ENCODE measurements at regions not wholly inside any gene's neighbourhood (a gene's known extent, or its start where the extent isn't known, plus 50 kb on each side); places are given as distances from the start of the nearest gene placed in this dataset.

DNA sequence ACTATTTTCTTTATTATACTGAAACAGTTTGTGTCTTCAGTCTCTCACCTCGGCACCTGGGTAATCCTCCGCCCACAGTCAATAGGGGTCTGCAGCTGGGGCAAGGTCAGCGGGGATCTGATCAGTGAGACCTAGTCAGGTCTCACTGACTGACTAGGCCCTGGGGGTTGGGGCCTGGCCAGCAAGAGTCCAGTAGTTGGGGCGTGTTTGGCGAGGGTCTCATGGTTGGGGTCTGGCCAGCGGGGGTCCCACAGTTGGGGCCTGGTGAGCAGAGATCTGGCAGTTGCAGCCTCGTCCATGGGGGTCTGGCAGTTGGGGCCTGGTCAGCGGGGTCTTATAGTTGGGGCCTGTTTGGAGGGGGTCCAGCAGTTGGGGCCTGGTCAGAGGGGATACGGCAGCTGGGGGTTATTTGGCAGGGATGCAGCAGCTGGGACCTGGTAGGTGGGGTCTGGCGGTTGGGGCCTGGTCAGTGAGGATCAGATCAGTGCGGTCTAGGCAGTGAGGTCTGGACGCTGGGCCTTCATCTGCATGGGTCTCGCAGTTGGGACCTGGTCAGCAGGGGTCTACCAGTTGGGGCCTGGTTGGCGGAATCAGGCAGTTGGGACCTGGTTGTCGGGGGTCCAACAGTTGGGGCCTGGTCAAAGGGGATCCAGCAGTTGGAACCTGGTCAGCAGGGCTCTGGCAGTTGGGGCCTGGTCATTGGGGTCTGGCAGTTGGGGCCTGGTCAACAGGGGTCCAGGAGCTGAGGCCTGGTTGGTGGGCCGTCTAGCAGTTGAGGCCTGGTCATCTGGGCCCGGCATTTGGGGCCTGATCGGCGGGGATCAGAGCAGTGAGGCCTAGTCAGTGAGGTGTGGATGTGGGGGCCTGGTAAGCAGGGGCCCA lies 61.1 kb upstream of the TPM4 start:
- no peak for TF ChIP-seq RAD21 (IDR thresholded peaks at IDR 0.05; ENCODE audit: low read depth)

- TF ChIP-seq EGR1 (IDR thresholded peaks at IDR 0.05) (no peak), MAX (IDR thresholded peaks at IDR 0.05) (no peak), TCF12 (IDR thresholded peaks at IDR 0.05; ENCODE audit: low read depth) (no peak), FOXM1 (IDR thresholded peaks at IDR 0.05; ENCODE audit: borderline replicate concordance, low read depth) (no peak), NFIC (IDR thresholded peaks at IDR 0.05) (no peak), ZBTB7A (IDR thresholded peaks at IDR 0.05; ENCODE audit: low read depth) (no peak), TEAD4 (IDR thresholded peaks at IDR 0.05) (no peak), YY1 (IDR thresholded peaks at IDR 0.05; ENCODE audit: low read depth) (no peak)
- TF ChIP-seq, protein P1, sequence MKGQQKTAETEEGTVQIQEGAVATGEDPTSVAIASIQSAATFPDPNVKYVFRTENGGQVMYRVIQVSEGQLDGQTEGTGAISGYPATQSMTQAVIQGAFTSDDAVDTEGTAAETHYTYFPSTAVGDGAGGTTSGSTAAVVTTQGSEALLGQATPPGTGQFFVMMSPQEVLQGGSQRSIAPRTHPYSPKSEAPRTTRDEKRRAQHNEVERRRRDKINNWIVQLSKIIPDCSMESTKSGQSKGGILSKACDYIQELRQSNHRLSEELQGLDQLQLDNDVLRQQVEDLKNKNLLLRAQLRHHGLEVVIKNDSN (IDR thresholded peaks at IDR 0.05): no peak
Measured at GRCh38 chr19:16015805-16016173, 60.5 kb upstream of the TPM4 start.

GRCh38 chr19:16016226-16017137 lies 59.8 kb upstream of the TPM4 start:
- TF ChIP-seq TCF12 (IDR thresholded peaks at IDR 0.05; ENCODE audit: low read depth): no peak
- TF ChIP-seq, protein P2, sequence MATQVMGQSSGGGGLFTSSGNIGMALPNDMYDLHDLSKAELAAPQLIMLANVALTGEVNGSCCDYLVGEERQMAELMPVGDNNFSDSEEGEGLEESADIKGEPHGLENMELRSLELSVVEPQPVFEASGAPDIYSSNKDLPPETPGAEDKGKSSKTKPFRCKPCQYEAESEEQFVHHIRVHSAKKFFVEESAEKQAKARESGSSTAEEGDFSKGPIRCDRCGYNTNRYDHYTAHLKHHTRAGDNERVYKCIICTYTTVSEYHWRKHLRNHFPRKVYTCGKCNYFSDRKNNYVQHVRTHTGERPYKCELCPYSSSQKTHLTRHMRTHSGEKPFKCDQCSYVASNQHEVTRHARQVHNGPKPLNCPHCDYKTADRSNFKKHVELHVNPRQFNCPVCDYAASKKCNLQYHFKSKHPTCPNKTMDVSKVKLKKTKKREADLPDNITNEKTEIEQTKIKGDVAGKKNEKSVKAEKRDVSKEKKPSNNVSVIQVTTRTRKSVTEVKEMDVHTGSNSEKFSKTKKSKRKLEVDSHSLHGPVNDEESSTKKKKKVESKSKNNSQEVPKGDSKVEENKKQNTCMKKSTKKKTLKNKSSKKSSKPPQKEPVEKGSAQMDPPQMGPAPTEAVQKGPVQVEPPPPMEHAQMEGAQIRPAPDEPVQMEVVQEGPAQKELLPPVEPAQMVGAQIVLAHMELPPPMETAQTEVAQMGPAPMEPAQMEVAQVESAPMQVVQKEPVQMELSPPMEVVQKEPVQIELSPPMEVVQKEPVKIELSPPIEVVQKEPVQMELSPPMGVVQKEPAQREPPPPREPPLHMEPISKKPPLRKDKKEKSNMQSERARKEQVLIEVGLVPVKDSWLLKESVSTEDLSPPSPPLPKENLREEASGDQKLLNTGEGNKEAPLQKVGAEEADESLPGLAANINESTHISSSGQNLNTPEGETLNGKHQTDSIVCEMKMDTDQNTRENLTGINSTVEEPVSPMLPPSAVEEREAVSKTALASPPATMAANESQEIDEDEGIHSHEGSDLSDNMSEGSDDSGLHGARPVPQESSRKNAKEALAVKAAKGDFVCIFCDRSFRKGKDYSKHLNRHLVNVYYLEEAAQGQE (IDR thresholded peaks at IDR 0.05; ENCODE audit: low read depth): no peak
- TF ChIP-seq FOXM1 (IDR thresholded peaks at IDR 0.05; ENCODE audit: borderline replicate concordance, low read depth): no peak
- TF ChIP-seq EGR1 (IDR thresholded peaks at IDR 0.05): no peak
- TF ChIP-seq ZBTB7A (IDR thresholded peaks at IDR 0.05; ENCODE audit: low read depth): no peak
- TF ChIP-seq MAX (IDR thresholded peaks at IDR 0.05): no peak
- TF ChIP-seq TEAD4 (IDR thresholded peaks at IDR 0.05): no peak
- TF ChIP-seq CREB1 (IDR thresholded peaks at IDR 0.05; ENCODE audit: low read depth): no peak
- no peak for TF ChIP-seq YY1 (IDR thresholded peaks at IDR 0.05; ENCODE audit: low read depth)
- no peak for TF ChIP-seq RAD21 (IDR thresholded peaks at IDR 0.05; ENCODE audit: low read depth)
- no peak for TF ChIP-seq TAF1 (IDR thresholded peaks at IDR 0.05; ENCODE audit: low read depth)
- TF ChIP-seq NFIC (IDR thresholded peaks at IDR 0.05): no peak
- TF ChIP-seq, protein P1 (IDR thresholded peaks at IDR 0.05): no peak
- TF ChIP-seq EP300 (IDR thresholded peaks at IDR 0.05; ENCODE audit: borderline replicate concordance): no peak
- no peak for TF ChIP-seq CEBPB (IDR thresholded peaks at IDR 0.05)

DNA sequence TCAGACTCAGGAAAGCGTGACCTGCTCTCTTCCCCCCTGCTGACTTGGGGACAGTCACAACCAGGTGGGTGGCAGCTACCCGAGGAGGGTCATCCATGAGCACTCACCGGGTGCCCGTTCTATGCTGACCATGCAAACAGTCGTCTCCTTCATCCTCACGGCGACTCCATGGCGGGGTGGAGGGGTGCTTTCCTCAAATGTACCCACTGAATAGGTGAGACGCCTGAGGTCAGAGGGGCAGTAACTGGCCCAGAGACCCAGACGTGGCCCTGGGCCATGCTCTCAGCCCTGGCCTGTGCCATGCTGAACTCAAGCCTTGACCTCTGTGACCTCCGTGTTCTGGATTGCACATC lies 59.2 kb upstream of the TPM4 start:
- TF ChIP-seq EGR1 (IDR thresholded peaks at IDR 0.05) (no peak), TAF1 (IDR thresholded peaks at IDR 0.05; ENCODE audit: low read depth) (no peak), MAX (IDR thresholded peaks at IDR 0.05) (no peak), EP300 (IDR thresholded peaks at IDR 0.05; ENCODE audit: borderline replicate concordance) (no peak), FOXM1 (IDR thresholded peaks at IDR 0.05; ENCODE audit: borderline replicate concordance, low read depth) (no peak), RAD21 (IDR thresholded peaks at IDR 0.05; ENCODE audit: low read depth) (no peak), YY1 (IDR thresholded peaks at IDR 0.05; ENCODE audit: low read depth) (no peak), ZBTB7A (IDR thresholded peaks at IDR 0.05; ENCODE audit: low read depth) (no peak), TEAD4 (IDR thresholded peaks at IDR 0.05) (no peak), CREB1 (IDR thresholded peaks at IDR 0.05; ENCODE audit: low read depth) (no peak), NFIC (IDR thresholded peaks at IDR 0.05) (no peak), TCF12 (IDR thresholded peaks at IDR 0.05; ENCODE audit: low read depth) (no peak), CEBPB (IDR thresholded peaks at IDR 0.05) (no peak)
- TF ChIP-seq, protein P2 (IDR thresholded peaks at IDR 0.05; ENCODE audit: low read depth): no peak
- TF ChIP-seq, protein P1 (IDR thresholded peaks at IDR 0.05): no peak
